Prostate gland (tissue), 2 donors: ENCODE measurements at regions not wholly inside any gene's neighbourhood (a gene's known extent, or its start where the extent isn't known, plus 50 kb on each side); places are given as distances from the start of the nearest gene placed in this dataset.

Experiments used
- DNase-seq: peaks from one replicate; pipeline ENCODE4 v3.0.0-alpha.2; 2019; ENCODE audit warnings: low spot score
- H3K27ac ChIP-seq, 2 donors: fragments of 200-600 bp; sonication (generic); 2 replicates each; pipeline ENCODE4 v1.5.1; 2017 to 2019
- H3K27me3 ChIP-seq: fragments of 200-600 bp; sonication (generic); replicated peaks from 2 replicates; pipeline ENCODE4 v1.5.1; 2019; ENCODE audit not compliant: insufficient read depth
- H3K36me3 ChIP-seq, 2 donors: fragments of 200-600 bp; sonication (generic); 1 replicate in 1 of 2; 2 replicates in 1 of 2; pipeline versions ENCODE4 v1.5.1 to v1.8.1; 2017 to 2019
- H3K4me1 ChIP-seq: fragments of 200-600 bp; sonication (generic); replicated peaks from 2 replicates; pipeline ENCODE4 v1.5.1; 2019
- H3K4me3 ChIP-seq, 2 donors: fragments of 200-600 bp; sonication (generic); 2 replicates each; pipeline ENCODE4 v1.5.1; 2017 to 2019
- H3K9me3 ChIP-seq: fragments of 200-600 bp; sonication (generic); 2 replicates; pipeline ENCODE4 v1.5.1; 2017
- POLR2A ChIP-seq: fragments of 450-650 bp; IDR thresholded peaks from one replicate; pipeline ENCODE4 v1.6.1; 2016; ENCODE audit warnings: antibody characterized with exemption, mild to moderate bottlenecking
- POLR2AphosphoS5 ChIP-seq: sonication (generic); formaldehyde crosslinking; IDR thresholded peaks from one replicate; pipeline ENCODE4 v1.6.1; 2017; ENCODE audit warnings: antibody characterized with exemption
- WGBS: methylation state at CpG from one replicate; pipeline ENCODE4 v1.1.5; 2018; 5-methylcytosine and 5-hydroxymethylcytosine counted together
- intact Hi-C: fragments of 100-400 bp; cut with DNase I; formaldehyde crosslinking; loops from one replicate; pipeline ENCODE4 v1.14.2; 2022
- TF ChIP-seq, protein P1 (sequence below), 4 experiments: fragments of 200-600 bp in 2 of 4; fragments of 450-650 bp in 2 of 4; sonication (generic) in 2 of 4; IDR thresholded peaks; 1 replicate in 3 of 4; 2 replicates in 1 of 4; pipeline ENCODE4 v1.5.1; 2016 to 2019; ENCODE audit warnings: antibody characterized with exemption in 4 of 4, mild to moderate bottlenecking in 2 of 4, moderate library complexity in 2 of 4

DNA sequence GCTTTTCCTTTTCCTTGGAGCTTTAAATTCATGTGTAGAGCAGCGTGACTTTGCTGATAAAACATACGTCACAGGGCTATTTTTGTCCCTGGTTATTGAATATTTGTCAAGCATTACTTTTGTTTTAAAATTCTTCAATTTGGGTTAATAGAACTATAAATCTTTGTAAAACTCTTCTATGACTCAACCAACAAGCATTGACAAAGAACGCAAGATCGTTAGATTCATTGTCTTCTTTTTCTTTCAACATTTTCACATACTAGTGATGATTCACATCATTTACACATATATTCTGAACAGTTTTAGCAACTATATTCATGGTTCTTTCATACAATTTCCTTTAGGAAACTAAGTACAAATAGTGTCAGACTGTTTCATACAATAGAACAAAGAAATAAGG, 72.0 kb upstream of the GPM6A start:
- no peaks in the 10 kb centered on the region for H3K36me3 ChIP-seq
- H3K27me3 ChIP-seq = no peaks in the 10 kb centered on the region
- H3K4me3 ChIP-seq = no peak overlapping the region
- intact Hi-C loops = no loop called here
- WGBS = 44% methylated on average over 4 of the region's 4 CpGs
- H3K27ac ChIP-seq = no peak overlapping the region
- no peak for DNase-seq
- H3K9me3 ChIP-seq = no peaks in the 10 kb centered on the region
- H3K4me1 ChIP-seq = no peaks in the 10 kb centered on the region
- TF ChIP-seq POLR2A = no peak
- no peak for TF ChIP-seq POLR2AphosphoS5
- TF ChIP-seq, protein P1, sequence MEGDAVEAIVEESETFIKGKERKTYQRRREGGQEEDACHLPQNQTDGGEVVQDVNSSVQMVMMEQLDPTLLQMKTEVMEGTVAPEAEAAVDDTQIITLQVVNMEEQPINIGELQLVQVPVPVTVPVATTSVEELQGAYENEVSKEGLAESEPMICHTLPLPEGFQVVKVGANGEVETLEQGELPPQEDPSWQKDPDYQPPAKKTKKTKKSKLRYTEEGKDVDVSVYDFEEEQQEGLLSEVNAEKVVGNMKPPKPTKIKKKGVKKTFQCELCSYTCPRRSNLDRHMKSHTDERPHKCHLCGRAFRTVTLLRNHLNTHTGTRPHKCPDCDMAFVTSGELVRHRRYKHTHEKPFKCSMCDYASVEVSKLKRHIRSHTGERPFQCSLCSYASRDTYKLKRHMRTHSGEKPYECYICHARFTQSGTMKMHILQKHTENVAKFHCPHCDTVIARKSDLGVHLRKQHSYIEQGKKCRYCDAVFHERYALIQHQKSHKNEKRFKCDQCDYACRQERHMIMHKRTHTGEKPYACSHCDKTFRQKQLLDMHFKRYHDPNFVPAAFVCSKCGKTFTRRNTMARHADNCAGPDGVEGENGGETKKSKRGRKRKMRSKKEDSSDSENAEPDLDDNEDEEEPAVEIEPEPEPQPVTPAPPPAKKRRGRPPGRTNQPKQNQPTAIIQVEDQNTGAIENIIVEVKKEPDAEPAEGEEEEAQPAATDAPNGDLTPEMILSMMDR (IDR thresholded peaks at IDR 0.05) = no peak

DNA sequence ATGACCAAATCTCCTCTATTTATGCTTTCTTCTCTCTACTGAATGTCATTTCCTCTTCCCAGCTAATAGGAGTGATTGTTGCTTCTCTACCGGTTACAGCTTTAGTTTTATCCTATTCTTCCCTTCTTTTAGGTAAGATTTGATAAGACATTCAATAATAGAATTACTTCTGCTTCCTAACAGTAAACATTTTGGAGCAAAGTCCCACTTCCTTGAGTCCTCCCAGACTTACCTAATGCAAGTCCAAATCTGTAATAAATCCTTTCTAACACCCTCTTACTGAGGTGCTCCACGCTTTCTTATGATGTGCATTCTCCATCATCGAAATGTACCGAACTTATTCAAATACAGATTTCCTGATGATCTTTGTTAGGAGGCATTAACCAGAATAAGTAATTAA, 79.2 kb upstream of the GPM6A start:
- no peak for DNase-seq
- 77% methylated on average over 4 of the region's 4 CpGs for WGBS
- Histone ChIP-seq H3K27ac (no peak overlapping the region), H3K27me3 (no peaks in the 10 kb centered on the region), H3K4me1 (no peaks in the 10 kb centered on the region), H3K36me3 (no peaks in the 10 kb centered on the region), H3K9me3 (no peaks in the 10 kb centered on the region), H3K4me3 (no peak overlapping the region)
- TF ChIP-seq POLR2AphosphoS5 (no peak), POLR2A (no peak)
- TF ChIP-seq, protein P1 (IDR thresholded peaks at IDR 0.05) = no peak
- intact Hi-C loops = no loop called here

DNA sequence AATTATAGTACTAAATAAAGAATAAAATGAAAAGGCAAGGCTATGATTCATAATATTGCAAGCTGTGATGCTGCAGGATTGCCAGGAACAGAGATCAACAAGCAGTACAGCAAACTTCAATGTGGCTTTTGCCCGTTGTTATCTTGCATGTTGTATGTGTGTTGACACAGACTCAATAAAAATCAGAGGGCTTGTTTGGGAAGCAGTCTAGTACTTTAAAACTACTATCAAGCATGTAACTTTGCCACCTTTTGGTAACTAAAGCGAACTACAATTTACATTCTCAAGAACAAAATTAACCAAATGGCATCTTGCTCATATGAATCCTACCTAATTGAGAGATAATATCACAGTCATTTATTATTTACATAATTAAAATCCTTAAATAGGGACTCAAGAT, 79.8 kb upstream of the GPM6A start:
- intact Hi-C loops = no loop called here
- 5% methylated on average over 2 of the region's 2 CpGs for WGBS

DNA sequence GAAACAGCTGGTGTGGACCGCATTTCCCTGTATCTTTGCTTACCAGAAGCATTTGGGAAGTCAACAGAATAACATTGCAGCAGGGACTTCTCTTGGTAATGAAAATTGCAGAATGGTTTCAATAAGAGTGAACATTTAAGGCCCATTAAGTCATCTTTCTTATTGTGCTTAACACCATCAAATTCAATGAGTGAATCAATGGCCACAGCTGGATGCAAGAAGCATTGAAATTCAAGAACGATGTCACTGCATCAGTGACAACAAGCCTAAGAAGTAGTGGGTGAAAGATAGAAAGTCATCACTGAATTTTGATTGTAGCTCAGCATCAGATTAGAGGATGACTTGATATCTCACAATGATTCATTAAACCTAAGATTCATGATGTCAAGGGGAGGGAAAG, 93.9 kb upstream of the GPM6A start:
- Histone ChIP-seq H3K4me3 (no peak overlapping the region), H3K27me3 (no peaks in the 10 kb centered on the region), H3K36me3 (no peaks in the 10 kb centered on the region), H3K9me3 (no peaks in the 10 kb centered on the region), H3K27ac (no peak overlapping the region), H3K4me1 (no peaks in the 10 kb centered on the region)
- no peak for DNase-seq
- intact Hi-C loops = no loop called here
- TF ChIP-seq POLR2AphosphoS5 (no peak), POLR2A (no peak)
- TF ChIP-seq, protein P1 (IDR thresholded peaks at IDR 0.05) = no peak
- WGBS = 78% methylated on average over 2 of the region's 2 CpGs

More for the DNA sequence above, 79.8 kb upstream of the GPM6A start:
- Histone ChIP-seq H3K27me3 (no peaks in the 10 kb centered on the region), H3K4me1 (no peaks in the 10 kb centered on the region), H3K36me3 (no peaks in the 10 kb centered on the region), H3K4me3 (no peak overlapping the region), H3K27ac (no peak overlapping the region), H3K9me3 (no peaks in the 10 kb centered on the region)
- TF ChIP-seq POLR2A (no peak), POLR2AphosphoS5 (peak; percentile 77)
- TF ChIP-seq, protein P1 (IDR thresholded peaks at IDR 0.05) = peak in 3 of 4 experiments; percentile 30 to 63 (median 40)
- peak; percentile 35 for DNase-seq

DNA sequence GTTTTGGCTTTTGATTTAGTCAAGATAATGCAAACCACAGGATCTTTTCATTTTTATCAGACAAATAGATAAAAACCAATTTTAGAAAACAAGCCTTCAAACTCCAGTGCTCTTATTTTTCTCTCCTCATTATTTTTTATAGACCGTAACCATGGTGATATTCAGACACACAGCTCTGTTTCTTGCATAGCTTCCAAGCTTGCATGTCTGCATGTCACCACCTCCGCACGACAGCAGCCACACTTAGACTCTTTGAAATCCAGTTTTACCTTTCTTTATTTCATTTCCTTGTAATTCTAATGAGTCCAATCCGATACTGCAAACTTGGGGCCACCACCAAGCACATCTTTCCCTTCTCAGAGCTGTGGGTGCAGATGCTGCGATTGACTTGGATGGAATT, 94.3 kb upstream of the GPM6A start:
- WGBS = 69% methylated on average over 5 of the region's 5 CpGs
- TF ChIP-seq, protein P1 (IDR thresholded peaks at IDR 0.05) = no peak
- no peak for TF ChIP-seq POLR2AphosphoS5
- no peak for TF ChIP-seq POLR2A
- intact Hi-C loops = no loop called here

More for the DNA sequence above, 94.3 kb upstream of the GPM6A start:
- H3K27ac ChIP-seq = no peak overlapping the region
- no peaks in the 10 kb centered on the region for H3K36me3 ChIP-seq
- no peaks in the 10 kb centered on the region for H3K9me3 ChIP-seq
- DNase-seq = no peak
- H3K4me3 ChIP-seq = no peak overlapping the region
- no peaks in the 10 kb centered on the region for H3K27me3 ChIP-seq
- no peaks in the 10 kb centered on the region for H3K4me1 ChIP-seq
